Natural killer cell (primary cell): ENCODE measurements at regions not wholly inside any gene's neighbourhood (a gene's known extent, or its start where the extent isn't known, plus 50 kb on each side); places are given as distances from the start of the nearest gene placed in this dataset.

Experiments used
- ATAC-seq, 3 donors: fragments of 150-1000 bp in 2 of 3; fragments of 200-7000 bp in 1 of 3; cut with Tn5 transposase; 1 replicate in 1 of 3; 2 replicates in 2 of 3; pipeline ENCODE4 v1.10.0; 2021; ENCODE audit warnings: mild to moderate bottlenecking in 2 of 3, moderate library complexity in 2 of 3
- DNase-seq, 2 donors: peaks; one replicate each; pipeline versions ENCODE4 v3.0.0 to v3.0.0-alpha.2; 2013 to 2021; ENCODE audit warnings: mixed read lengths in 1 of 2
- H3K27ac ChIP-seq: one replicate; pipeline ENCODE4 v1.5.1; 2013; ENCODE audit warnings: mild to moderate bottlenecking, low read length
- H3K27me3 ChIP-seq: one replicate; pipeline ENCODE4 v1.6.1; 2013; ENCODE audit warnings: low read length; ENCODE audit not compliant: control insufficient read depth, insufficient read depth
- H3K36me3 ChIP-seq: one replicate; pipeline ENCODE4 v1.6.1; 2013; ENCODE audit warnings: low read length; ENCODE audit not compliant: control insufficient read depth, insufficient read depth
- H3K4me1 ChIP-seq: one replicate; pipeline ENCODE4 v1.6.1; 2013; ENCODE audit warnings: low read length; ENCODE audit not compliant: control insufficient read depth, insufficient read depth
- H3K4me3 ChIP-seq: one replicate; pipeline ENCODE4 v1.5.1; 2013; ENCODE audit warnings: low read length
- H3K9me3 ChIP-seq: one replicate; pipeline ENCODE4 v1.6.1; 2013; ENCODE audit warnings: low read length; ENCODE audit not compliant: control insufficient read depth, insufficient read depth
- H3K27ac Mint-ChIP-seq, 2 donors: one replicate each; pipeline ENCODE4 v1.8.0; 2022; ENCODE audit warnings: mild to moderate bottlenecking in 2 of 2, mixed read lengths in 2 of 2, moderate library complexity in 1 of 2
- H3K27me3 Mint-ChIP-seq, 2 donors: one replicate each; pipeline ENCODE4 v1.8.0; 2022; ENCODE audit warnings: low read depth in 2 of 2, mixed read lengths in 2 of 2
- H3K36me3 Mint-ChIP-seq: one replicate; pipeline ENCODE4 v1.8.0; 2022; ENCODE audit warnings: mixed read lengths
- H3K4me1 Mint-ChIP-seq, 2 donors: one replicate each; pipeline ENCODE4 v1.8.0; 2022; ENCODE audit warnings: mixed read lengths in 2 of 2
- H3K4me3 Mint-ChIP-seq: one replicate; pipeline ENCODE4 v1.8.0; 2022; ENCODE audit warnings: mild to moderate bottlenecking, moderate library complexity, mixed read lengths
- H3K9me3 Mint-ChIP-seq, 2 donors: one replicate each; pipeline ENCODE4 v1.8.0; 2022; ENCODE audit warnings: mixed read lengths in 2 of 2
- WGBS: methylation state at CpG from one replicate; pipeline ENCODE4 v1.1.7; 2013; ENCODE audit warnings: missing lambda C conversion rate; ENCODE audit not compliant: insufficient coverage; 5-methylcytosine and 5-hydroxymethylcytosine counted together
- intact Hi-C: fragments of 100-400 bp; cut with micrococcal nuclease; formaldehyde crosslinking; loops from one replicate; pipeline ENCODE4 v1.14.2; 2022
- TF ChIP-seq, protein P1 (sequence below): fragments of 200-600 bp; IDR thresholded peaks from one replicate; pipeline ENCODE4 v1.8.0; 2022; ENCODE audit warnings: antibody characterized with exemption

DNA sequence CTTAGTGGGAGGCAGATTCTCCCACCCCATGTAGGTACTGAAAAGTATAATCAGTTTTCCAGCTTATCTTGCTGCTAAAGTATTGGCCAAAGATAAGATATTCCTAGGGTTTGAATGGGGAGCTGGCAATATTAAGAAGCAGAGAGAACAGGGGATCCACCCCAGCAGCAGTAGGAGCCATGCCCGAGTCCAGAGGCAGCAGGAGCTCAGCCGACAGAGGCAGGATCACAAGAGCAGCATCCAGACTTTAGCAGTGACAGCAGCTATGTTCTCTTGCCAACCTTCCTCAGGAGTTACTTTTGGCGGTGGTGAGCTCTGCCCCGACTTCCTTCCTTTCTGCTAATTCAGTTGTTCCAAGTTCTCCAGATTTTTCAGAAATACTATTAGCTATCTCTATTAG, 224.5 kb downstream of the GADD45G start:
- Histone ChIP-seq H3K4me1 (peaks cover 4% of the 10 kb centered on the region), H3K27ac (no peak overlapping the region), H3K27me3 (no peaks in the 10 kb centered on the region), H3K9me3 (no peaks in the 10 kb centered on the region), H3K4me3 (no peak overlapping the region), H3K36me3 (no peaks in the 10 kb centered on the region)
- TF ChIP-seq, protein P1, sequence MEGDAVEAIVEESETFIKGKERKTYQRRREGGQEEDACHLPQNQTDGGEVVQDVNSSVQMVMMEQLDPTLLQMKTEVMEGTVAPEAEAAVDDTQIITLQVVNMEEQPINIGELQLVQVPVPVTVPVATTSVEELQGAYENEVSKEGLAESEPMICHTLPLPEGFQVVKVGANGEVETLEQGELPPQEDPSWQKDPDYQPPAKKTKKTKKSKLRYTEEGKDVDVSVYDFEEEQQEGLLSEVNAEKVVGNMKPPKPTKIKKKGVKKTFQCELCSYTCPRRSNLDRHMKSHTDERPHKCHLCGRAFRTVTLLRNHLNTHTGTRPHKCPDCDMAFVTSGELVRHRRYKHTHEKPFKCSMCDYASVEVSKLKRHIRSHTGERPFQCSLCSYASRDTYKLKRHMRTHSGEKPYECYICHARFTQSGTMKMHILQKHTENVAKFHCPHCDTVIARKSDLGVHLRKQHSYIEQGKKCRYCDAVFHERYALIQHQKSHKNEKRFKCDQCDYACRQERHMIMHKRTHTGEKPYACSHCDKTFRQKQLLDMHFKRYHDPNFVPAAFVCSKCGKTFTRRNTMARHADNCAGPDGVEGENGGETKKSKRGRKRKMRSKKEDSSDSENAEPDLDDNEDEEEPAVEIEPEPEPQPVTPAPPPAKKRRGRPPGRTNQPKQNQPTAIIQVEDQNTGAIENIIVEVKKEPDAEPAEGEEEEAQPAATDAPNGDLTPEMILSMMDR: no peak
- peaks cover 3 to 23% of the 10 kb centered on the region in 2 donors for H3K27me3 Mint-ChIP-seq
- H3K9me3 Mint-ChIP-seq: no peaks in the 10 kb centered on the region
- intact Hi-C loops: no loop called here
- DNase-seq (no peak), ATAC-seq (no peak)
- WGBS: 93% methylated on average over 4 of the region's 4 CpGs
- H3K4me1 Mint-ChIP-seq: peaks cover 9 to 12% of the 10 kb centered on the region in 2 donors
- no peak overlapping the region for H3K27ac Mint-ChIP-seq
- no peak overlapping the region for H3K4me3 Mint-ChIP-seq
- H3K36me3 Mint-ChIP-seq: no peaks in the 10 kb centered on the region

DNA sequence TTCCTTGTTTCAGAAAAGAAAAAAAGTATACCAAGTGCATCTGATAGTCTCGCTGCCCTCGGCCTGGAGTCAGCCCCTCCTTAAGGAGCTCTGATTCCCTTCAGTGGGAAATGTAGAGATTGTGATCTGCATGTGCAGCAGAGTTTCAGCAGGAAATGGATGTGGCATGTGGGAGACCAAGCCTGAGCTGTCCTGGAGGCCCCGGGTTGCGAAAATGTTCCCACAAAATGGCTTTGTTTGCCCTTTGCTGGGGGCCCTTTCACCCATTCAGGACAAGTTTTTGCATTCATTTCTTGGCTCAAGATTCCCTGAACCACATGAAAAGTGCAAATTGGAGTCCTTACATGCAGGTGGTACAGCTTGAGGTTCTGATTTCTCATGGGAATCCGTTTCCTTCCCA, 230.9 kb downstream of the GADD45G start:
- Mint-ChIP-seq H3K27me3 (peaks cover 4 to 22% of the 10 kb centered on the region in 2 donors), H3K4me1 (no peaks in the 10 kb centered on the region), H3K27ac (no peak overlapping the region), H3K4me3 (no peak overlapping the region), H3K36me3 (no peaks in the 10 kb centered on the region), H3K9me3 (no peaks in the 10 kb centered on the region)
- Histone ChIP-seq H3K27me3 (no peaks in the 10 kb centered on the region), H3K36me3 (no peaks in the 10 kb centered on the region), H3K9me3 (no peaks in the 10 kb centered on the region), H3K4me3 (no peak overlapping the region), H3K4me1 (no peaks in the 10 kb centered on the region), H3K27ac (no peak overlapping the region)
- no peak for DNase-seq
- TF ChIP-seq, protein P1: no peak
- 60% methylated on average over 5 of the region's 5 CpGs for WGBS
- intact Hi-C loops: no loop called here
- ATAC-seq: no peak

DNA sequence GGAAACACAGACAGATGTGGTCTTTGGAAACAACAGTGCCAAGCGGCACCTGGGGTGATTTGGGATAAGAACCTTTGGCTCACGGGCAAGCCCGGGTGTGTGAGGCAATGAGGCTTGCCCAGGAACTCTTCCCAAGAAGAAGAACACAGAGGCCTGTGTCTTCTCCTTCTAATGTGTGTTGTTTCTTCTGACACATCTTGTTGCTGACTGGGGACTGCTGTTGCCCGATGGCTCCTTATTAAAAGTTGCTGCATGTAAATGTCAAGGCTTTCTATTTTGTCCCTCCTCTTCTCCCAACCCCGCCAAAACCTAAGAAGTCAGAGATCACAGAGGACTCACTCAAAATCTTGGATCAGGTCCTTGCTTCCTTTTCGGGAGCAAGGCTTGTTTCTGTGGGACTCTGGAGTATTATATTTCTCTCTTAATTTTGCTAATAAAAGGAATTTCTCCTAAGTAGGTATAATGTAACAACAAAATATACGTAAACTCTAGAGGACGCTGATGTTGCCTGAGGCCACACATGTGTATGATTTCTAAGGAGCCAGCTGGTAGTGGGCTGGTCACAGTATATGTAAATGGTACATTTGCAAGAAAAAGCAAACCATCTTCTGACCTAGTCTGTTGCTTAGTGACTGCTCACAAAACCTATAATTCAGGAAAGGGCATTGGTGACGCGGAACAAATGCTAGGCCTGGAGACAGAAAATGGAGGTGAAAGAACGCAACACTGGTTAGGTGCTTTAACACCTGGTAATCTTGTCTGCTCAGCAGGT, 232.5 kb downstream of the GADD45G start:
- TF ChIP-seq, protein P1: no peak
- whole genome bisulfite sequencing: 85% methylated on average over 10 of the region's 11 CpGs
- H3K36me3 Mint-ChIP-seq: no peaks in the 10 kb centered on the region
- peaks cover 6 to 16% of the 10 kb centered on the region in 2 donors for H3K27me3 Mint-ChIP-seq
- no peaks in the 10 kb centered on the region for H3K4me1 Mint-ChIP-seq
- DNase-seq: no peak
- no peaks in the 10 kb centered on the region for H3K4me1 ChIP-seq
- ATAC-seq: no peak
- no peaks in the 10 kb centered on the region for H3K9me3 Mint-ChIP-seq
- no peak overlapping the region for H3K4me3 ChIP-seq
- H3K27me3 ChIP-seq: no peaks in the 10 kb centered on the region
- H3K9me3 ChIP-seq: no peaks in the 10 kb centered on the region
- H3K27ac Mint-ChIP-seq: no peak overlapping the region
- no peak overlapping the region for H3K27ac ChIP-seq
- no peak overlapping the region for H3K4me3 Mint-ChIP-seq
- intact Hi-C loops: no loop called here
- H3K36me3 ChIP-seq: no peaks in the 10 kb centered on the region

DNA sequence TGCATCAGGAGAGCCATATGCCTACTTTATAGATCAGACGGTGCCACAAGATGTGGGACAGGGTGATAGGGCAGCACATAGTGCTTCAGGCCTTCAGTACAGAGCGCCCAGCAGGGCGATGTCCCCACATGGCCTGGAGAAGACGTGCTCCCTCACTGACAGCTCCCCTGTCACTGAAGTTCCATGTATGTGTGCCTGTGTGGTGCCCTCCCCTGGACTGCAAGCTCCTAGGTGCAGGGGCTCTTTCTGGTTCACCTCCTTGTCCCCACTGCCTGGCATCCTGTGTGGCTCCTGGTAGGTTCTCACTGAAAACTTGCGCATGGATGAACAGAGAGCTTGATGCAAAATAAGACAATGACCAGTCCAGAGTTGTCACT, 233.1 kb downstream of the GADD45G start:
- H3K9me3 Mint-ChIP-seq: no peaks in the 10 kb centered on the region
- peaks cover 9 to 14% of the 10 kb centered on the region in 2 donors for H3K27me3 Mint-ChIP-seq
- 94% methylated on average over 5 of the region's 5 CpGs for WGBS

More for the DNA sequence above, 233.1 kb downstream of the GADD45G start:
- no peaks in the 10 kb centered on the region for H3K9me3 ChIP-seq
- no peak overlapping the region for H3K4me3 ChIP-seq
- H3K27me3 ChIP-seq: no peaks in the 10 kb centered on the region
- intact Hi-C loops: no loop called here
- no peaks in the 10 kb centered on the region for H3K4me1 ChIP-seq
- no peak overlapping the region for H3K27ac ChIP-seq
- TF ChIP-seq, protein P1: no peak
- no peak for DNase-seq
- no peak for ATAC-seq
- no peak overlapping the region for H3K27ac Mint-ChIP-seq
- H3K4me3 Mint-ChIP-seq: no peak overlapping the region
- H3K4me1 Mint-ChIP-seq: no peaks in the 10 kb centered on the region
- no peaks in the 10 kb centered on the region for H3K36me3 ChIP-seq
- H3K36me3 Mint-ChIP-seq: no peaks in the 10 kb centered on the region
